Lung (tissue), 11 donors: ENCODE measurements at regions not wholly inside any gene's neighbourhood (a gene's known extent, or its start where the extent isn't known, plus 50 kb on each side); places are given as distances from the start of the nearest gene placed in this dataset.

Experiments used
- ATAC-seq: fragments of 200-7000 bp; cut with Tn5 transposase; one replicate; pipeline ENCODE4 v1.9.1; 2020; ENCODE audit warnings: moderate number of reproducible peaks; ENCODE audit not compliant: insufficient read depth, low FRiP score
- DNase-seq, 3 donors: peaks; one replicate each; pipeline ENCODE4 v3.0.0-alpha.2; 2013 to 2017
- H3K27ac ChIP-seq, 2 donors: one replicate each; pipeline ENCODE4 v1.5.1; 2013; ENCODE audit warnings: mild to moderate bottlenecking in 2 of 2, moderate library complexity in 2 of 2, control low read depth in 1 of 2, inconsistent platforms in 1 of 2, low read depth in 1 of 2, low read length in 1 of 2
- H3K27me3 ChIP-seq, 3 donors: one replicate each; pipeline ENCODE4 v1.5.1; 2013; ENCODE audit warnings: low read length in 2 of 3; ENCODE audit not compliant: control insufficient read depth in 3 of 3, insufficient read depth in 3 of 3
- H3K36me3 ChIP-seq, 4 donors: one replicate each; pipeline ENCODE4 v1.5.1; 2013; ENCODE audit warnings: low read length in 4 of 4, mild to moderate bottlenecking in 1 of 4, moderate library complexity in 1 of 4; ENCODE audit not compliant: control insufficient read depth in 4 of 4, insufficient read depth in 4 of 4
- H3K4me1 ChIP-seq, 5 donors: one replicate each; pipeline ENCODE4 v1.5.1; 2013; ENCODE audit warnings: low read length in 5 of 5, mild to moderate bottlenecking in 2 of 5, moderate library complexity in 1 of 5; ENCODE audit not compliant: control insufficient read depth in 5 of 5, insufficient read depth in 5 of 5
- H3K4me3 ChIP-seq: one replicate; pipeline ENCODE4 v1.5.1; 2013; ENCODE audit warnings: mild to moderate bottlenecking, control low read depth, moderate library complexity
- H3K9ac ChIP-seq, 2 donors: one replicate each; pipeline ENCODE4 v1.5.1; 2013; ENCODE audit warnings: low read length in 2 of 2, control low read depth in 1 of 2; ENCODE audit not compliant: insufficient read depth in 1 of 2
- H3K9me3 ChIP-seq, 4 donors: one replicate each; pipeline ENCODE4 v1.5.1; 2013; ENCODE audit warnings: low read length in 3 of 4, mild to moderate bottlenecking in 1 of 4, moderate library complexity in 1 of 4; ENCODE audit not compliant: control insufficient read depth in 4 of 4, insufficient read depth in 3 of 4
- WGBS, 2 donors: extraction: QIAGEN DNeasy Blood & Tissue Kit; methylation state at CpG; one replicate each; pipeline ENCODE4 v1.1.7; 2013; 5-methylcytosine and 5-hydroxymethylcytosine counted together
- TF ChIP-seq, protein P1 (sequence below): IDR thresholded peaks from 2 replicates; pipeline ENCODE4 v1.5.1; 2012; ENCODE audit warnings: mild to moderate bottlenecking; ENCODE audit errors: control extremely low read depth, extremely low read depth
- donor health status: control.
- donor health status: control.
- donor health status: Bipolar disorder and iron deficiency.
- donor health status: healthy.
- donor health status: DM: yes; HTN: yes; CAD: no.

GRCh38 chr5:161190086-161190485 is 338.1 kb upstream of the ATP10B start:
- Histone ChIP-seq H3K9ac (no peak overlapping the region), H3K9me3 (peaks cover 0 to 2% (median 0%) of the 10 kb centered on the region in 4 donors), H3K27me3 (no peaks in the 10 kb centered on the region), H3K27ac (no peak overlapping the region), H3K4me3 (no peak overlapping the region), H3K4me1 (no peaks in the 10 kb centered on the region), H3K36me3 (no peaks in the 10 kb centered on the region)
- TF ChIP-seq, protein P1, sequence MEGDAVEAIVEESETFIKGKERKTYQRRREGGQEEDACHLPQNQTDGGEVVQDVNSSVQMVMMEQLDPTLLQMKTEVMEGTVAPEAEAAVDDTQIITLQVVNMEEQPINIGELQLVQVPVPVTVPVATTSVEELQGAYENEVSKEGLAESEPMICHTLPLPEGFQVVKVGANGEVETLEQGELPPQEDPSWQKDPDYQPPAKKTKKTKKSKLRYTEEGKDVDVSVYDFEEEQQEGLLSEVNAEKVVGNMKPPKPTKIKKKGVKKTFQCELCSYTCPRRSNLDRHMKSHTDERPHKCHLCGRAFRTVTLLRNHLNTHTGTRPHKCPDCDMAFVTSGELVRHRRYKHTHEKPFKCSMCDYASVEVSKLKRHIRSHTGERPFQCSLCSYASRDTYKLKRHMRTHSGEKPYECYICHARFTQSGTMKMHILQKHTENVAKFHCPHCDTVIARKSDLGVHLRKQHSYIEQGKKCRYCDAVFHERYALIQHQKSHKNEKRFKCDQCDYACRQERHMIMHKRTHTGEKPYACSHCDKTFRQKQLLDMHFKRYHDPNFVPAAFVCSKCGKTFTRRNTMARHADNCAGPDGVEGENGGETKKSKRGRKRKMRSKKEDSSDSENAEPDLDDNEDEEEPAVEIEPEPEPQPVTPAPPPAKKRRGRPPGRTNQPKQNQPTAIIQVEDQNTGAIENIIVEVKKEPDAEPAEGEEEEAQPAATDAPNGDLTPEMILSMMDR, result no peak
- ATAC-seq (no peak), DNase-seq (no peak)
- 88 to 93% methylated on average over 3 of the region's 3 CpGs for WGBS, 2 donors

- WGBS, 2 donors, result 46 to 91% methylated on average over 1 of the region's 1 CpG
Measured at GRCh38 chr5:161189452-161189851, 337.4 kb upstream of the ATP10B start.

GRCh38 chr5:161183559-161183958 is 331.5 kb upstream of the ATP10B start:
- ATAC-seq (no peak), DNase-seq (no peak)
- peaks cover 0 to 2% (median 0%) of the 10 kb centered on the region in 4 donors for H3K9me3 ChIP-seq
- H3K36me3 ChIP-seq, result no peaks in the 10 kb centered on the region
- no peak overlapping the region for H3K4me3 ChIP-seq
- no peaks in the 10 kb centered on the region for H3K4me1 ChIP-seq
- H3K27me3 ChIP-seq, result no peaks in the 10 kb centered on the region
- H3K9ac ChIP-seq, result no peak overlapping the region
- TF ChIP-seq, protein P1, result no peak
- H3K27ac ChIP-seq, result no peak overlapping the region

More at GRCh38 chr5:161189452-161189851, 337.4 kb upstream of the ATP10B start:
- Histone ChIP-seq H3K9ac (no peak overlapping the region), H3K27ac (no peak overlapping the region), H3K9me3 (peaks cover 0 to 2% (median 0%) of the 10 kb centered on the region in 4 donors), H3K27me3 (no peaks in the 10 kb centered on the region), H3K4me1 (no peaks in the 10 kb centered on the region), H3K36me3 (no peaks in the 10 kb centered on the region), H3K4me3 (no peak overlapping the region)
- ATAC-seq (no peak), DNase-seq (no peak)
- TF ChIP-seq, protein P1, result no peak

- no peak overlapping the region for H3K9ac ChIP-seq
- H3K27me3 ChIP-seq, result no peaks in the 10 kb centered on the region
- H3K4me1 ChIP-seq, result no peaks in the 10 kb centered on the region
- DNase-seq (no peak), ATAC-seq (no peak)
- H3K4me3 ChIP-seq, result no peak overlapping the region
- WGBS, 2 donors, result 68 to 72% methylated on average over 2 of the region's 2 CpGs
- H3K27ac ChIP-seq, result no peak overlapping the region
- TF ChIP-seq, protein P1, result no peak
- no peaks in the 10 kb centered on the region for H3K9me3 ChIP-seq
- no peaks in the 10 kb centered on the region for H3K36me3 ChIP-seq
Measured at GRCh38 chr5:161176221-161176620, 324.2 kb upstream of the ATP10B start.
